Astrocyte of the cerebellum (primary cell): ENCODE measurements at regions not wholly inside any gene's neighbourhood (a gene's known extent, or its start where the extent isn't known, plus 50 kb on each side); places are given as distances from the start of the nearest gene placed in this dataset.
"Not testable (repeated sequence)": the region's sequence is repeated elsewhere in the genome, so short reads cannot be mapped to it uniquely, and the experiment has no call there.

Experiments
- DNase-seq: peaks from one replicate; pipeline ENCODE4 v3.0.0-alpha.2; 2011; ENCODE audit warnings: low read depth
- H3K4me3 ChIP-seq: 2 replicates; pipeline ENCODE4 v1.5.1; 2011; ENCODE audit warnings: mild to moderate bottlenecking, low read depth, low read length, moderate library complexity
- CTCF ChIP-seq: IDR thresholded peaks from 2 replicates; pipeline ENCODE4 v1.5.1; 2012; ENCODE audit warnings: low read length, low read depth, moderate library complexity, mild to moderate bottlenecking; ENCODE audit errors: missing control alignments
- in situ Hi-C: cut with HindIII; loops from 2 replicates; pipeline ENCODE4 v1.10.0; 2017; ENCODE audit warnings: low sequenced_read_pairs

GRCh38 chr1:228944296-228944695, 209.0 kb downstream of the RHOU start:
- TF ChIP-seq CTCF = no peak
- H3K4me3 ChIP-seq = no peak overlapping the region
- DNase-seq = no peak
- in situ Hi-C loops = no loop called here

GRCh38 chr1:228944935-228945371, 209.7 kb downstream of the RHOU start:
- TF ChIP-seq CTCF = no peak
- in situ Hi-C loops = no loop called here
- DNase-seq = no peak
- no peak overlapping the region for H3K4me3 ChIP-seq

GRCh38 chr1:228945885-228946284, 210.6 kb downstream of the RHOU start:
- no peak overlapping the region for H3K4me3 ChIP-seq
- no peak for TF ChIP-seq CTCF
- in situ Hi-C loops = no loop called here
- no peak for DNase-seq

- in situ Hi-C loops, DNase-seq, H3K4me3 ChIP-seq: not testable (repeated sequence)
Observed at GRCh38 chr1:228949617-228950016, 214.3 kb downstream of the RHOU start.

- no peak for DNase-seq
- in situ Hi-C loops = no loop called here
- no peak overlapping the region for H3K4me3 ChIP-seq
- TF ChIP-seq CTCF = no peak
Observed at GRCh38 chr1:228953207-228953606, 217.9 kb downstream of the RHOU start.

GRCh38 chr1:228953808-228954207, 218.5 kb downstream of the RHOU start:
- H3K4me3 ChIP-seq, in situ Hi-C loops, DNase-seq: not testable (repeated sequence)

GRCh38 chr1:228955691-228956090, 220.4 kb downstream of the RHOU start:
- TF ChIP-seq CTCF = no peak
- no peak for DNase-seq
- no peak overlapping the region for H3K4me3 ChIP-seq
- in situ Hi-C loops = no loop called here

GRCh38 chr1:228956864-228957263, 221.6 kb downstream of the RHOU start:
- no peak for DNase-seq
- no peak overlapping the region for H3K4me3 ChIP-seq
- TF ChIP-seq CTCF = no peak
- in situ Hi-C loops = no loop called here
